Loucy (cell line): ENCODE measurements at regions not wholly inside any gene's neighbourhood (a gene's known extent, or its start where the extent isn't known, plus 50 kb on each side); places are given as distances from the start of the nearest gene placed in this dataset.

Experiments used
- EZH2phosphoT487 ChIP-seq: fragments of 200-600 bp; IDR thresholded peaks from 2 replicates; pipeline ENCODE4 v1.6.1; 2018; ENCODE audit warnings: antibody characterized with exemption, mild to moderate bottlenecking, moderate library complexity, borderline replicate concordance
- TF ChIP-seq, protein P1 (sequence below): fragments of 200-600 bp; sonication (generic); conservative IDR thresholded peaks from 2 replicates; pipeline ENCODE4 v1.5.1; 2014; ENCODE audit warnings: mild to moderate bottlenecking, antibody characterized with exemption, low read length

GRCh38 chr21:23099185-23099584, 2101.0 kb downstream of the NCAM2 start:
- TF ChIP-seq, protein P1, sequence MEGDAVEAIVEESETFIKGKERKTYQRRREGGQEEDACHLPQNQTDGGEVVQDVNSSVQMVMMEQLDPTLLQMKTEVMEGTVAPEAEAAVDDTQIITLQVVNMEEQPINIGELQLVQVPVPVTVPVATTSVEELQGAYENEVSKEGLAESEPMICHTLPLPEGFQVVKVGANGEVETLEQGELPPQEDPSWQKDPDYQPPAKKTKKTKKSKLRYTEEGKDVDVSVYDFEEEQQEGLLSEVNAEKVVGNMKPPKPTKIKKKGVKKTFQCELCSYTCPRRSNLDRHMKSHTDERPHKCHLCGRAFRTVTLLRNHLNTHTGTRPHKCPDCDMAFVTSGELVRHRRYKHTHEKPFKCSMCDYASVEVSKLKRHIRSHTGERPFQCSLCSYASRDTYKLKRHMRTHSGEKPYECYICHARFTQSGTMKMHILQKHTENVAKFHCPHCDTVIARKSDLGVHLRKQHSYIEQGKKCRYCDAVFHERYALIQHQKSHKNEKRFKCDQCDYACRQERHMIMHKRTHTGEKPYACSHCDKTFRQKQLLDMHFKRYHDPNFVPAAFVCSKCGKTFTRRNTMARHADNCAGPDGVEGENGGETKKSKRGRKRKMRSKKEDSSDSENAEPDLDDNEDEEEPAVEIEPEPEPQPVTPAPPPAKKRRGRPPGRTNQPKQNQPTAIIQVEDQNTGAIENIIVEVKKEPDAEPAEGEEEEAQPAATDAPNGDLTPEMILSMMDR: no peak
- TF ChIP-seq EZH2phosphoT487: no peak
